ENCODE measurements at regions not wholly inside any gene's neighbourhood (a gene's known extent, or its start where the extent isn't known, plus 50 kb on each side); places are given as distances from the start of the nearest gene placed in this dataset.

DNA sequence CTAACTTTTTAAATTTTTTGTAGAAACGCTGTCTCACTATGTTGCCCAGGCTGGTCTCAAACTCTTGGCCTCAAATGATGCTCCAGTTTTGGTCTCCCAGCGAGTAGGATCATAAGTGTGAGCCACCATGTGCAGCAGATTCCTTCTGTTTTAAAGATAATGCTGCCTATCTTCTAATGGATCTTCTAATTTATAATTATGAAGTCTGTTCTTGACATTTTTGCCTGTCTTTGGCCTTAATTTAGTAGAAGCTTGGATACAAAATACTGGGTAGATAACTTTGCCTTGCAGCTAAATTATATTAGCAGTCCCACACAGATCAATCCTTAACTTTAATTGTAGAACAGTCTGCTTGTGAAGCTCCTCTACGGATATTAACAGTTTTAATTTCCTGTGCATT is 566.6 kb upstream of the CDH8 start:
- TF ChIP-seq REST (IDR thresholded peaks at IDR 0.05; ENCODE audit: insufficient replicate concordance, low read depth): no peak
- no peak for TF ChIP-seq POLR2AphosphoS5 (IDR thresholded peaks at IDR 0.05; ENCODE audit: low read depth)
- no peak for DNase-seq (ENCODE audit: low read depth in 1 of 2, low spot score in 1 of 2)
- Histone ChIP-seq H3K27me3 (ENCODE audit: insufficient read depth, poor library complexity, severe bottlenecking) (no peaks in the 10 kb centered on the region), H3K27ac (replicated peaks) (no peak overlapping the region), H3K4me3 (replicated peaks; ENCODE audit: insufficient read depth, low read length) (no peak overlapping the region)

GRCh38 chr16:62597875-62598274 is 561.6 kb upstream of the CDH8 start:
- no peak for DNase-seq (ENCODE audit: low read depth in 1 of 2, low spot score in 1 of 2)
- no peaks in the 10 kb centered on the region for H3K27me3 ChIP-seq (ENCODE audit: insufficient read depth, poor library complexity, severe bottlenecking)
- TF ChIP-seq SPI1 (IDR thresholded peaks at IDR 0.05; ENCODE audit: borderline replicate concordance, low read depth): no peak
- no peak for TF ChIP-seq POLR2AphosphoS5 (IDR thresholded peaks at IDR 0.05; ENCODE audit: low read depth)
- no peak for TF ChIP-seq REST (IDR thresholded peaks at IDR 0.05; ENCODE audit: insufficient replicate concordance, low read depth)
- TF ChIP-seq CTCF (IDR thresholded peaks at IDR 0.05; ENCODE audit: insufficient read depth, low read length): no peak
- no peak for TF ChIP-seq GABPA (IDR thresholded peaks at IDR 0.05; ENCODE audit: low read depth)
- H3K27ac ChIP-seq (replicated peaks): no peak overlapping the region
- no peak overlapping the region for H3K4me3 ChIP-seq (replicated peaks; ENCODE audit: insufficient read depth, low read length)

- no peak for DNase-seq (ENCODE audit: low read depth in 1 of 2, low spot score in 1 of 2)
- TF ChIP-seq CTCF (IDR thresholded peaks at IDR 0.05; ENCODE audit: insufficient read depth, low read length) (no peak), SPI1 (IDR thresholded peaks at IDR 0.05; ENCODE audit: borderline replicate concordance, low read depth) (no peak), GABPA (IDR thresholded peaks at IDR 0.05; ENCODE audit: low read depth) (no peak), POLR2AphosphoS5 (IDR thresholded peaks at IDR 0.05; ENCODE audit: low read depth) (no peak), REST (IDR thresholded peaks at IDR 0.05; ENCODE audit: insufficient replicate concordance, low read depth) (no peak)
- Histone ChIP-seq H3K27ac (replicated peaks) (no peak overlapping the region), H3K27me3 (ENCODE audit: insufficient read depth, poor library complexity, severe bottlenecking) (no peaks in the 10 kb centered on the region), H3K4me3 (replicated peaks; ENCODE audit: insufficient read depth, low read length) (no peak overlapping the region)
These were observed 560.3 kb upstream of the CDH8 start for GRCh38 chr16:62596584-62596983.

GRCh38 chr16:62596125-62596524 is 559.9 kb upstream of the CDH8 start:
- Histone ChIP-seq H3K27ac (replicated peaks) (no peak overlapping the region), H3K27me3 (ENCODE audit: insufficient read depth, poor library complexity, severe bottlenecking) (no peaks in the 10 kb centered on the region), H3K4me3 (replicated peaks; ENCODE audit: insufficient read depth, low read length) (no peak overlapping the region)
- TF ChIP-seq POLR2AphosphoS5 (IDR thresholded peaks at IDR 0.05; ENCODE audit: low read depth): no peak
- no peak for TF ChIP-seq CTCF (IDR thresholded peaks at IDR 0.05; ENCODE audit: insufficient read depth, low read length)
- TF ChIP-seq SPI1 (IDR thresholded peaks at IDR 0.05; ENCODE audit: borderline replicate concordance, low read depth): no peak
- no peak for TF ChIP-seq REST (IDR thresholded peaks at IDR 0.05; ENCODE audit: insufficient replicate concordance, low read depth)
- TF ChIP-seq GABPA (IDR thresholded peaks at IDR 0.05; ENCODE audit: low read depth): no peak
- no peak for DNase-seq (ENCODE audit: low read depth in 1 of 2, low spot score in 1 of 2)

All from HL-60 (cell line).